ENCODE measurements at regions not wholly inside any gene's neighbourhood (a gene's known extent, or its start where the extent isn't known, plus 50 kb on each side); places are given as distances from the start of the nearest gene placed in this dataset.

- TF ChIP-seq CTCF (IDR thresholded peaks at IDR 0.05) (no peak), POLR2AphosphoS5 (IDR thresholded peaks at IDR 0.05) (no peak), EP300 (IDR thresholded peaks at IDR 0.05) (no peak), POLR2A (IDR thresholded peaks at IDR 0.05) (no peak)
Measured at GRCh38 chr2:103346780-103347179, 584.9 kb downstream of the TMEM182 start.
